NCI-H2196 treated with DMSO at 0.1 percent for 48 hours (cell line): ENCODE measurements at regions not wholly inside any gene's neighbourhood (a gene's known extent, or its start where the extent isn't known, plus 50 kb on each side); places are given as distances from the start of the nearest gene placed in this dataset.

Source experiments
- DNase-seq: peaks from one replicate; lab custom pipeline; 2025; ENCODE audit not compliant: unreplicated experiment; lab: John Stamatoyannopoulos, UW

- no peak for DNase-seq
These were observed 1500.0 kb downstream of the BRD1 start for GRCh38 chr22:48327721-48328120.

GRCh38 chr22:48323746-48324145 is 1503.9 kb downstream of the BRD1 start:
- DNase-seq = no peak

GRCh38 chr22:48322907-48323306 is 1504.8 kb downstream of the BRD1 start:
- DNase-seq = no peak

GRCh38 chr22:48321986-48322545 is 1505.6 kb downstream of the BRD1 start:
- DNase-seq = no peak

GRCh38 chr22:48320683-48321451 is 1506.8 kb downstream of the BRD1 start:
- no peak for DNase-seq

GRCh38 chr22:48320048-48320682 is 1507.5 kb downstream of the BRD1 start:
- no peak for DNase-seq

- DNase-seq = no peak
These were observed 1508.2 kb downstream of the BRD1 start for GRCh38 chr22:48319321-48320047.

GRCh38 chr22:48318575-48319320 is 1508.9 kb downstream of the BRD1 start:
- DNase-seq = no peak

- no peak for DNase-seq
These were observed 1509.5 kb downstream of the BRD1 start for GRCh38 chr22:48318173-48318572.

GRCh38 chr22:48316257-48317250 is 1511.1 kb downstream of the BRD1 start:
- no peak for DNase-seq

- no peak for DNase-seq
These were observed 1512.0 kb downstream of the BRD1 start for GRCh38 chr22:48315439-48316256.

- no peak for DNase-seq
These were observed 1513.6 kb downstream of the BRD1 start for GRCh38 chr22:48314073-48314472.

GRCh38 chr22:48313175-48313830 is 1514.4 kb downstream of the BRD1 start:
- no peak for DNase-seq

GRCh38 chr22:48310740-48311139 is 1516.9 kb downstream of the BRD1 start:
- no peak for DNase-seq

GRCh38 chr22:48310289-48310688 is 1517.4 kb downstream of the BRD1 start:
- DNase-seq = no peak

- no peak for DNase-seq
These were observed 1517.8 kb downstream of the BRD1 start for GRCh38 chr22:48309836-48310235.

GRCh38 chr22:48309115-48309705 is 1518.5 kb downstream of the BRD1 start:
- DNase-seq = no peak

GRCh38 chr22:48307931-48308330 is 1519.7 kb downstream of the BRD1 start:
- DNase-seq = no peak
